ENCODE measurements at regions not wholly inside any gene's neighbourhood (a gene's known extent, or its start where the extent isn't known, plus 50 kb on each side); places are given as distances from the start of the nearest gene placed in this dataset.
"Not testable (repeated sequence)": the region's sequence is repeated elsewhere in the genome, so short reads cannot be mapped to it uniquely, and the experiment has no call there.

DNA sequence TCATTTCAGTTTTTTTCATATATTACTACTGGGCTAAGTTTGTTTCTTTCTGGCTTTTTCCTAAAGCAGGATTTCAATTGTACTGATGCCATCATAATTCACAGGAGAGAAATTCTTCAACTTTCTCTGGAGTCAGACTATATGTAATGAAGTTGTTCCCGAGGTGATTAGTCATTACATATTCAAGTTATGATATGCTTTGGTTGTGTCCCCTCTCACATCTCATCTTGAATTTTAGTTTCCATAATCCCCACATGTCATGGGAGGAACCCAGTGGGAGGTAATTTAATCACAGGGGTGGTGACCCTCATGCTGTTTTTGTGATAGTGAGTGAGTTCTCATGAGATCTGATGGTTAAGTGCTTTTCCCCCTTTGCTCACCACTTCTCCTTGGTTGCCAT, 227.5 kb upstream of the LRIG3 start:
- DNase-seq (ENCODE audit: low read depth) = no peak

DNA sequence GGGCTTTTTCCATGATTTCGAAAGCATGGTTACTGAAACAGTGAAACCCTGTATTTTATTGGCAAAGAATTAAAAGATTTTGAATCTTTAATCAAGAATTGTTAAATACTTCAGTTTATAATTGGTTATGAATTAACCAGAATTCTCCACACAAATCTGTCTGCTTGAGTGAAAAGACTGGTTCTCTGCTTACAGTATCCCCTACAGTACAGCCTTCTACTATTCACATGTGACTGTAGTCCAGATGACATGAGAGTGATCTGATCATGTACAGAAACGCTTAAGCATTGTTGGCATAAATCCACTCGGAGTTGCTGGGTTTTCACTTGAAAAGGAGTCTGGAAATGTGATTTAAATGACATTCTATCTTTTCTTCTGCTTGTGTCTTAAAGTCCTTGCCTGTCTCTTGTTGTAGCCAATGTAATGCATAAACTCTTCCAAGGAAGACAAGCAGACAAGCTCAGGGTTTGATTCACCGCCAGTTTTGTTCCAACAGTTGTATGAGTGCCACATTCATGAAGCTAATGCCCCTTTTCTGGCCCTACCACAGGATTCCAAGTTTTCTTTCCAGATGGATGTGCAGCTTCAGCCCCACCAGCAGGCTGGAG, 222.0 kb upstream of the LRIG3 start:
- DNase-seq (ENCODE audit: low read depth) = no peak

DNA sequence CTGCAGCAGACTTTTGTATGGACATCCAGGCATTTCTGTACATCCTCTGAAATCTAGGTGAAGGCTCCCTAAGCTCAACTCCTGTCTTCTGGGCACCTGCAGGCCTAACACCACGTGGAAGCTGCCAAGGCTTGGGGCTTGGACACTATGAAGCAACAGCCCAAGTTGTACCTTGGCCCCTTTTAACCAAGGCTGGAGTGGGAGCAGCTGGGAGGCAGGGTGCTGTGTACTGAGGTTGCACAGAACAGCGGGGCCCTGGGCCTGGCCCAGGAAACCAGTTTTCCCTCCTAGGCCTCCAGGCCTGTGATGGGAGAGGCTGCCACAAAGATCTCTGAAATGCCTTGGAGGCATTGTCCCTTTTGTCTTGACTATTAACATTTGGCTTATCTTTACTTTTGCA, 214.4 kb upstream of the LRIG3 start:
- DNase-seq (ENCODE audit: low read depth) = no peak

DNA sequence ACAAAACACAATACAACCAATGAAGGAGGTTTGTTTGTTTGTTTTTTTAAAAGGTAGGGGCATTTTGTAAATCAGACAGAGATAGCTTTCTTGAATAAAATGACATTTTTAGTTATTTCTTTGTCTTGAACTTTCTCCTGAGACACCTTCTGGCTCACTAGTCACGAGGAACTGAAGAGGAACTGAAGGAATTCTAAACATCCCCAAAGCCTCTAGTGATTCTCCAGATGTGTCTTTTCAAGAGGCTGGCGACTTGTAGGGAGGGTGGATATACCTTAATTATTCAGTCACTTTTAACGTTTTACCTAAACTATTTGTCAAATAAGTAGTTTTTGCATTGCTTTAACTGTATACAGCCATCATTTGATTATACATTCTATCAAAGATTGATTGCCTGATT, 211.2 kb upstream of the LRIG3 start:
- DNase-seq (ENCODE audit: low read depth) = no peak

- no peak for DNase-seq (ENCODE audit: low read depth)
Observed at GRCh38 chr12:59122784-59123183, 202.5 kb upstream of the LRIG3 start.

- no peak for DNase-seq (ENCODE audit: low read depth)
Observed at GRCh38 chr12:59121451-59121850, 201.1 kb upstream of the LRIG3 start.

DNA sequence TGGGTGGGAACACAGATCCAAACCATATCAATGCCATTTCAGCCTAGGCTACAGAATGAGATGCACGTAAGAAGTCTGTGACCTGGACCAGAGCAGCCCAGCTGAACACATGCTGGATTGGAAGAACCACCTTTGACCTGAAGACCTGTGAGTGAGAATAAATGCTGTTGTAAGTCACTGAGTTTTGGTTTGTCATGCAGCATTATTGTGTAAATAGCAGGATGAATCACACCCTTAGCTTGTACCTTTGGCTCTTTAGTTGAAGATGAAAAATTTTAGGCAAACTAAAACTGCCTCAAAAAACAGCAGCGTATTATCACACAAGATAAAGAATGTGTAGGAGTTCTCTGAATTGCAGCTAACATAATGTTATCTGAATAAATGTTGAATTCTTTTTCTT, 199.4 kb upstream of the LRIG3 start:
- no peak for DNase-seq (ENCODE audit: low read depth)

DNA sequence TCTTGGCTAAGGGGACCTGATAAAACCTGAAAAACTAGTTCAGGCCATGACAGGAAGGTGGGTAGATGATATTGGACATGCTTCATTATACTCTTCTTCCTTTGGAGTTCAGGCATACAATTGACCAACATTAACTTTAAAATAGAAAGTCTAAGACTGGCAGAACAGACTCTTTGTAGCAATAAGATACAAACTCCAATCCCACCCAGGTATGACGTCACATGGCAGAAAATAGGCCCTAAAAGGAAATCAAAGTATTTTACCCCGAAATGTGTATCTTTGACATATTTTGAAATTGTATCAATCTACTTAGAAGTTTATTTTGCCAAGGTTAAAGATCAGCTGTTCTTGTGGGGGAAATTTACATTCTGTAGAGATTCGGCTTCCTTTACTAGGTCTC, 198.1 kb upstream of the LRIG3 start:
- DNase-seq (ENCODE audit: low read depth) = no peak

- DNase-seq (ENCODE audit: low read depth) = no peak
Observed at GRCh38 chr12:59115995-59116394, 195.7 kb upstream of the LRIG3 start.

- DNase-seq (ENCODE audit: low read depth) = no peak
Observed at GRCh38 chr12:59115526-59115925, 195.2 kb upstream of the LRIG3 start.

DNA sequence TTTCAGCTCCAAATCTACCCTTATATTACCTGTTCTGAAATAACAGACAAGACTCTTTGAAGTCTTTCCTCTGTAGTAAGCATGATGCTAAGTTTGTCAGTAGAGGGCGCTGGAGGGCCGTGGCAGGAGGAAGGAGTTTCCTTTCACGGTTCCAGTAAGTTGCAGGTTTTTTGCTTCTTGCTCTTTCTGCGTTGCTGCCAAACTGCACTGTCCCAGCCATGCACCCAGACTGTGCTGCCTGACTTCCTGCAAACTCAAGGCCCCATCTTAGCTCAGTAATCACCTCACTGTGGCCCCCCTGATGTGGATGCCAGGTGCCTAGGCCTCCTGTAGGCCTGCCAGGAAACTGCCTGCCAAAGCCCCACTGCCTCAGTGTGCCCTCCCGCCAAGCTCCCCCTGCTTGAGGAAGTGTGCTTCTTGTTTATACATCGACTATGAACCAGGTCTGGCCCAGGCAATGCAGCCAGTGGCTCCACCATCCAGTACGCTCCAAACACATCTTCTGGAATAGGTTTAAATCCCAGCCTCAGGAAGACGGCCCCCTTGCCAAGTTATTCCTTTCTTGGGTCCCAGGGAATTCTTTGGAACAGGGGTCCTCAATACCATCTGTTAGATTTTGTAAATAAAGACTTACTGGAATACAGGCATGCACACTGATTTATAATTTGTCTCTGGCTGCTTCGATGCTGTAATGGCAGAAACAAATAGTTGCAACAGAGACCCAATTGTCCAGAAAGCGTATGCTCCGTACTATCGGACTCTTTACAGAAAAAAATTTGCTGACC, 193.7 kb upstream of the LRIG3 start:
- peak; percentile 1 for DNase-seq (ENCODE audit: low read depth)

- DNase-seq (ENCODE audit: low read depth) = no peak
Observed at GRCh38 chr12:59111851-59112250, 191.5 kb upstream of the LRIG3 start.

DNA sequence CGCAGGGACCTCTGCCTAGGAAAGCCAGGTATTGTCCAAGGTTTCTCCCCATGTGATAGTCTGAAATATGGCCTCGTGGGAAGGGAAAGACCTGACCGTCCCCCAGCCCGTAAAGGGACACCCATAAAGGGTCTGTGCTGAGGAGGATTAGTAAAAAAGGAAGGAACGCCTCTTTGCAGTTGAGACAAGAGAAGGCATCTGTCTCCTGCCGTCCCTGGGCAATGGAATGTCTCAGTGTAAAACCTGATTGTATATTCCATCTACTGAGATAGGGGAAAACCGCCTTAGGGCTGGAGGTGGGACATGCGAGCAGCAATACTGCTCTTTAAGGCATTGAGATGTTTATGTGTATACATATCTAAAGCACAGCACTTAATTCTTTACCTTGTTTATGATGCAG, 188.2 kb upstream of the LRIG3 start:
- DNase-seq (ENCODE audit: low read depth) = not testable (repeated sequence)

DNA sequence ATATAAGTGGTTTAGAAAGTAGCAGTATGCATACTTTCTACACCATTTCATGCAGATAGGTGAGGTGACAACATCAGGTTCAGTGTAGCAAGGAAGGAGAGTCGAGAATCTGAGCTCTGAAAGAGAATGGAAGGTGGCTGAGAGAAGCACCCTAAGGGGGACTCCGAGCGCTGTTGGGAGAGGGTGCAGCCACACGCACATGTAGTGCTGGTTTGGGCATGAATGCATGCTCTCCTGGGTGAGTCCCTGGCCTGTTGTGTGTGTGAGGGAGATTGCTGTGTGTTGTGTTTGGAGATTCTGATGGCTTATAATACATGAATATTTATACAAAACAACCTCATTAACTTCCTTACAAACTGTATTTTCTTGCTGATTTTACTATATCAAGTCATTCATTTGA, 180.3 kb upstream of the LRIG3 start:
- no peak for DNase-seq (ENCODE audit: low read depth)

- no peak for DNase-seq (ENCODE audit: low read depth)
Observed at GRCh38 chr12:59097876-59098275, 177.6 kb upstream of the LRIG3 start.

DNA sequence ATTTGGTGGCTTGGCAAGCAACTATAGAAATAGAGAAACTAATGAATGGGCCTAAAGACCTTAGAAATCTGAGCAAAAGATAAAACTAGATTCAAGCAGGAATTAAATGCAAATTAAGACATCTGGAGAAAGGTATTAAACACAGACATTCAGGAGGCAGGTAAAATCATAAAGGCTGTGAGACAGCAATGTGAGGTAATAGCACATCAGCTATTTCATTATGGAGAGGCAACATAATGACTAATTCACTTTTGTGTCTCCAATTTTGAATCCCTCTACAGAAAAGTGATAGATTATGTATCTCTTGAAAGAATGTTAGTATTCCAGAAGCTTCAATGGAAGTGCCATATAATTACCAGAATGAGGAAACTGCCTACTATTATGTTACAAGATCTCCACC, 175.9 kb upstream of the LRIG3 start:
- no peak for DNase-seq (ENCODE audit: low read depth)

GRCh38 chr12:59093073-59093772, 172.9 kb upstream of the LRIG3 start:
- no peak for DNase-seq (ENCODE audit: low read depth)

DNA sequence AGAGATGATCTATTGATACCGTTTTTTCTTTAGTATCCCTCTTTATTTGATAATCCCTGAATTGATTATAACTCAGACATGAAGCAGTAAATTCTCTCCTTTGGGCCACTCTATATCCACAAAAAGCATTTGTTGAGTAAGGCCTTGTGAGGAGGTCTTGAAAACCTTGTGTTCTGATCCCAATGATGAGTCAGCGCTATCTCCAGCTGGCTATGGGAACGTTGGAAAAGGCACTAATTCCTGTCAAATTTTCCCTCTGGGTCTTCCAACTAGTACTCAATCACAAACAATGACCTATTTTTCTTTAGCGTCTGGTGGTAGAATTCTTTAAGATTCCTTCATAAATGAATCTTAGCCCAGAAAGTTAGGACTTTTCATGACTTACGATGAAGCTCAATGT, 168.4 kb upstream of the LRIG3 start:
- no peak for DNase-seq (ENCODE audit: low read depth)

DNA sequence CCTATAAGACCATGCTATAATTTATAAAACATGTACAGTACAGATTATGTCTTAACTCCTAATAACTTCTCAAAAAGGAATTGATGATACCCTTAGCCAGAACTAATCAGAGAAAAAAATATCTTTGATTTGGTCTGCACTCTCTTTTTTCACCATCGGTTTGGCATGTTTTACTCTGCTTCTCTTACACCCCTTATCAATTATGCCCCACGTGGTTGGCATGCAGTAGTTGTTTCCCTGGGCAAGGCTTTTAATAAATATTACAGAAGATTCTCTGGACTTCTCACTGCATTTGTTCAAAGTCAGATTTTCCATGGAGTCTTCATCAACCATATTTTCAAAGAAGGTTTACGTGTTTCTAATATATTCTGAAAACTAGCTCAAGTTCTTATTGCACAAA, 167.4 kb upstream of the LRIG3 start:
- no peak for DNase-seq (ENCODE audit: low read depth)

- DNase-seq (ENCODE audit: low read depth) = no peak
Observed at GRCh38 chr12:59087077-59087673, 166.9 kb upstream of the LRIG3 start.

DNA sequence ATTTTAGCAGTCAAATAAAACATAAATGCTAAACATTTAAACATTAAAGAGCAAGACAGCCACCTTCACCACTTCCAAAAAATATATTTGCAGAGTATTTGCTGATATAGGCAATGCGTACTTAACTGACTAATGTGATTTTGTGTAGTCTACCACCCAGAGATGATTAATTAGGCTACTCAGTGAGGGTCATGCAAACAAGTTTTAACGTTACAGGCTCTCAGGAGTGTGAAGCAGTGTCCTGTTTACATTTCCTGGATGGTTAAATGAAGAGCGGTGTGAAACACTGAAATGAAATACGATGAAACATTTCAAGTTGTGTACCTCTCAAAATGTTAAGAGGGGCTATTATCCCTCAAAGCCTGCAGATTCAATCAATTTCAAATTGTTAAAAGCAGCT, 165.8 kb upstream of the LRIG3 start:
- DNase-seq (ENCODE audit: low read depth) = no peak

DNA sequence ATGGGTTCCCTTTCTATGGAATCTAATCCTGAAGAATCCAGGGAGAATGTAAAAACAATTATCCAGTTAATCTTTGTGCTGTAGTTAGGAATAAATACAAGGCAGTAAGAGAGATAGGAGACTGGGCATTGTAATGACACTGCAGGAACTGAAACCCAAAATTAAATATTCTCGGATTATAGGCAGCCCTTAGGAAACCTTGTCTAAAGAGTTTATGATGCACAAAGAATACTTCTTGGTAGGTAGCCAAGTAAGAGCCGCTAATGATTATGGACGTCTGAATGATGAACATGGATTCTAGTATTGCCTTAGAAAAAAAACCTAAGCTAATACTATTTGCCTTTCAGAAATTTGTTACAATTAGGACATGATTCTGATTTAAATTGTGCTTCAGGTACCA, 165.4 kb upstream of the LRIG3 start:
- no peak for DNase-seq (ENCODE audit: low read depth)
